GM12878 (cell line): ENCODE measurements at regions not wholly inside any gene's neighbourhood (a gene's known extent, or its start where the extent isn't known, plus 50 kb on each side); places are given as distances from the start of the nearest gene placed in this dataset.

ENCODE experiments used
- BCLAF1 ChIP-seq: fragments of 450-650 bp; IDR thresholded peaks from 2 replicates; pipeline ENCODE4 v1.6.1; 2017; ENCODE audit warnings: antibody characterized with exemption, mild to moderate bottlenecking, moderate library complexity
- CTCF ChIP-seq, 3 experiments: IDR thresholded peaks in 2 of 3; conservative IDR thresholded peaks in 1 of 3; 2 replicates each; pipeline ENCODE4 v1.5.1; 2011; ENCODE audit warnings: low read depth in 3 of 3, low read length in 3 of 3, mild to moderate bottlenecking in 3 of 3, control low read depth in 2 of 3, moderate library complexity in 2 of 3, inconsistent platforms in 1 of 3, mixed read lengths in 1 of 3; ENCODE audit not compliant: control insufficient read depth in 2 of 3, insufficient read depth in 1 of 3; ENCODE audit errors: extremely low read depth in 1 of 3
- MTA3 ChIP-seq: IDR thresholded peaks from 2 replicates; pipeline ENCODE4 v1.6.1; 2012; ENCODE audit warnings: low read length, inconsistent platforms, borderline replicate concordance
- NR2F1 ChIP-seq: fragments of 450-650 bp; conservative IDR thresholded peaks from 2 replicates; pipeline ENCODE4 v1.6.1; 2017; ENCODE audit warnings: mild to moderate bottlenecking
- POLR2A ChIP-seq: IDR thresholded peaks from 2 replicates; pipeline ENCODE4 v1.6.1; 2011; ENCODE audit warnings: low read depth, mild to moderate bottlenecking, low read length
- ZNF384 ChIP-seq: IDR thresholded peaks from 2 replicates; pipeline ENCODE4 v1.6.1; 2012; ENCODE audit warnings: low read depth, mild to moderate bottlenecking, low read length, improper control_type of control experiment, borderline replicate concordance

- TF ChIP-seq BCLAF1 (no peak), NR2F1 (no peak), CTCF (IDR thresholded peaks at IDR 0.05 in 2 of 3, conservative IDR thresholded peaks at IDR 0.05 in 1 of 3; ENCODE audit: control insufficient read depth in 2 of 3, extremely low read depth in 1 of 3, insufficient read depth in 1 of 3, low read depth in 3 of 3, low read length in 3 of 3) (no peak; a peak in 1 of 6 replicates), MTA3 (no peak), POLR2A (no peak), ZNF384 (no peak)
Observed at GRCh38 chr5:123949807-123950340, 437.9 kb downstream of the CSNK1G3 start.
